K562 (cell line): ENCODE measurements at regions not wholly inside any gene's neighbourhood (a gene's known extent, or its start where the extent isn't known, plus 50 kb on each side); places are given as distances from the start of the nearest gene placed in this dataset.

Experiments used
- ARID1B ChIP-seq: fragments of 450-650 bp; IDR thresholded peaks from 2 replicates; pipeline ENCODE4 v1.6.1; 2016; ENCODE audit warnings: antibody characterized with exemption, mild to moderate bottlenecking, inconsistent platforms
- CTCF ChIP-seq, 3 experiments: IDR thresholded peaks in 2 of 3; conservative IDR thresholded peaks in 1 of 3; 2 replicates each; pipeline ENCODE4 v1.5.1; 2011 to 2012; ENCODE audit warnings: low read length in 3 of 3, mild to moderate bottlenecking in 3 of 3, control low read depth in 2 of 3, improper control_type of control experiment in 1 of 3, inconsistent platforms in 1 of 3, low read depth in 1 of 3, mixed read lengths in 1 of 3, moderate library complexity in 1 of 3; ENCODE audit not compliant: insufficient read depth in 2 of 3
- ETV1 ChIP-seq: fragments of 450-650 bp; conservative IDR thresholded peaks from 2 replicates; pipeline ENCODE4 v1.6.1; 2016; ENCODE audit warnings: missing genetic modification characterization, control low read depth, low read depth, missing compliant biosample characterization
- GABPA ChIP-seq: fragments of 200-800 bp; sonication (Bioruptor generic); conservative IDR thresholded peaks from 2 replicates; pipeline ENCODE4 v1.6.1; 2016; ENCODE audit warnings: low read depth, missing genetic modification characterization, missing compliant biosample characterization
- HLTF ChIP-seq: fragments of 450-650 bp; IDR thresholded peaks from 2 replicates; pipeline ENCODE4 v1.6.1; 2016
- RAD51 ChIP-seq: fragments of 450-650 bp; IDR thresholded peaks from 2 replicates; pipeline ENCODE4 v1.7.1; 2016; ENCODE audit warnings: low read depth, mild to moderate bottlenecking, borderline replicate concordance
- SMAD3 ChIP-seq: fragments of 450-650 bp; formaldehyde crosslinking; conservative IDR thresholded peaks from 2 replicates; pipeline ENCODE4 v1.4.0; 2020; ENCODE audit warnings: mild to moderate bottlenecking
- SMAD4 ChIP-seq: fragments of 250-450 bp; sonication (Bioruptor Pico); conservative IDR thresholded peaks from 2 replicates; pipeline ENCODE4 v1.8.0; 2021; ENCODE audit warnings: inconsistent platforms, mild to moderate bottlenecking, moderate library complexity
- TAF1 ChIP-seq: IDR thresholded peaks from 2 replicates; pipeline ENCODE4 v1.6.1; 2011; ENCODE audit warnings: mild to moderate bottlenecking, low read length, moderate library complexity; ENCODE audit not compliant: insufficient read depth, control insufficient read depth, severe bottlenecking; ENCODE audit errors: extremely low read depth
- TBP ChIP-seq: optimal IDR thresholded peaks from 2 replicates; pipeline ENCODE3; 2011; ENCODE audit warnings: low read depth, low read length, improper control_type of control experiment
- ZC3H8 ChIP-seq: fragments of 450-650 bp; IDR thresholded peaks from 2 replicates; pipeline ENCODE4 v1.6.1; 2017
- ZEB2 ChIP-seq: fragments of 450-650 bp; IDR thresholded peaks from 2 replicates; pipeline ENCODE4 v1.6.1; 2016
- ZNF324 ChIP-seq: fragments of 250-450 bp; sonication (Bioruptor Pico); IDR thresholded peaks from 2 replicates; pipeline ENCODE4 v1.4.0; 2020; ENCODE audit warnings: mild to moderate bottlenecking
- TF ChIP-seq, protein P1 (sequence below), 2 experiments: fragments of 150-350 bp in 1 of 2; IDR thresholded peaks; 2 replicates each; pipeline ENCODE4 v1.6.1; 2012 to 2016; ENCODE audit warnings: low read depth in 2 of 2, low read length in 2 of 2, mild to moderate bottlenecking in 1 of 2, moderate library complexity in 1 of 2
- TF ChIP-seq, protein P2 (sequence below): fragments of 450-650 bp; formaldehyde crosslinking; IDR thresholded peaks from 2 replicates; pipeline ENCODE4 v1.4.0; 2020; ENCODE audit warnings: mild to moderate bottlenecking, mixed read lengths
- TF ChIP-seq, protein P3 (sequence below): fragments of 250-450 bp; sonication (Bioruptor Pico); IDR thresholded peaks from 2 replicates; pipeline ENCODE4 v1.8.0; 2022; ENCODE audit warnings: inconsistent platforms, mild to moderate bottlenecking, moderate library complexity, borderline replicate concordance
- TF ChIP-seq, protein P4 (sequence below): fragments of 450-650 bp; formaldehyde crosslinking; IDR thresholded peaks from 2 replicates; pipeline ENCODE4 v1.4.0; 2020; ENCODE audit warnings: mild to moderate bottlenecking, moderate library complexity

GRCh38 chr6:39999006-39999867 is 65.0 kb upstream of the MOCS1 start (continued):
- TF ChIP-seq, protein P1, sequence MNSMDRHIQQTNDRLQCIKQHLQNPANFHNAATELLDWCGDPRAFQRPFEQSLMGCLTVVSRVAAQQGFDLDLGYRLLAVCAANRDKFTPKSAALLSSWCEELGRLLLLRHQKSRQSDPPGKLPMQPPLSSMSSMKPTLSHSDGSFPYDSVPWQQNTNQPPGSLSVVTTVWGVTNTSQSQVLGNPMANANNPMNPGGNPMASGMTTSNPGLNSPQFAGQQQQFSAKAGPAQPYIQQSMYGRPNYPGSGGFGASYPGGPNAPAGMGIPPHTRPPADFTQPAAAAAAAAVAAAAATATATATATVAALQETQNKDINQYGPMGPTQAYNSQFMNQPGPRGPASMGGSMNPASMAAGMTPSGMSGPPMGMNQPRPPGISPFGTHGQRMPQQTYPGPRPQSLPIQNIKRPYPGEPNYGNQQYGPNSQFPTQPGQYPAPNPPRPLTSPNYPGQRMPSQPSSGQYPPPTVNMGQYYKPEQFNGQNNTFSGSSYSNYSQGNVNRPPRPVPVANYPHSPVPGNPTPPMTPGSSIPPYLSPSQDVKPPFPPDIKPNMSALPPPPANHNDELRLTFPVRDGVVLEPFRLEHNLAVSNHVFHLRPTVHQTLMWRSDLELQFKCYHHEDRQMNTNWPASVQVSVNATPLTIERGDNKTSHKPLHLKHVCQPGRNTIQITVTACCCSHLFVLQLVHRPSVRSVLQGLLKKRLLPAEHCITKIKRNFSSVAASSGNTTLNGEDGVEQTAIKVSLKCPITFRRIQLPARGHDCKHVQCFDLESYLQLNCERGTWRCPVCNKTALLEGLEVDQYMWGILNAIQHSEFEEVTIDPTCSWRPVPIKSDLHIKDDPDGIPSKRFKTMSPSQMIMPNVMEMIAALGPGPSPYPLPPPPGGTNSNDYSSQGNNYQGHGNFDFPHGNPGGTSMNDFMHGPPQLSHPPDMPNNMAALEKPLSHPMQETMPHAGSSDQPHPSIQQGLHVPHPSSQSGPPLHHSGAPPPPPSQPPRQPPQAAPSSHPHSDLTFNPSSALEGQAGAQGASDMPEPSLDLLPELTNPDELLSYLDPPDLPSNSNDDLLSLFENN (IDR thresholded peaks at IDR 0.05; ENCODE audit: low read depth in 2 of 2, low read length in 2 of 2): peak in 1 of 2 experiments; percentile 93; a peak in 2 of 4 replicates
- peak; percentile 52; the same call in 1 of the 2 replicates for TF ChIP-seq RAD51
- TF ChIP-seq, protein P2, sequence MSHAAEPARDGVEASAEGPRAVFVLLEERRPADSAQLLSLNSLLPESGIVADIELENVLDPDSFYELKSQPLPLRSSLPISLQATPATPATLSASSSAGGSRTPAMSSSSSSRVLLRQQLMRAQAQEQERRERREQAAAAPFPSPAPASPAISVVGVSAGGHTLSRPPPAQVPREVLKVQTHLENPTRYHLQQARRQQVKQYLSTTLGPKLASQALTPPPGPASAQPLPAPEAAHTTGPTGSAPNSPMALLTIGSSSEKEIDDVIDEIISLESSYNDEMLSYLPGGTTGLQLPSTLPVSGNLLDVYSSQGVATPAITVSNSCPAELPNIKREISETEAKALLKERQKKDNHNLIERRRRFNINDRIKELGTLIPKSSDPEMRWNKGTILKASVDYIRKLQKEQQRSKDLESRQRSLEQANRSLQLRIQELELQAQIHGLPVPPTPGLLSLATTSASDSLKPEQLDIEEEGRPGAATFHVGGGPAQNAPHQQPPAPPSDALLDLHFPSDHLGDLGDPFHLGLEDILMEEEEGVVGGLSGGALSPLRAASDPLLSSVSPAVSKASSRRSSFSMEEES (CRISPR knock-in tag): peak; percentile 97
- no peak for TF ChIP-seq TAF1
- peak; percentile 74 for TF ChIP-seq ZEB2
- no peak for TF ChIP-seq ZC3H8
- TF ChIP-seq GABPA (tag): peak; percentile 45
- TF ChIP-seq SMAD4 (CRISPR knock-in tag): peak; percentile 86
- TF ChIP-seq, protein P3, sequence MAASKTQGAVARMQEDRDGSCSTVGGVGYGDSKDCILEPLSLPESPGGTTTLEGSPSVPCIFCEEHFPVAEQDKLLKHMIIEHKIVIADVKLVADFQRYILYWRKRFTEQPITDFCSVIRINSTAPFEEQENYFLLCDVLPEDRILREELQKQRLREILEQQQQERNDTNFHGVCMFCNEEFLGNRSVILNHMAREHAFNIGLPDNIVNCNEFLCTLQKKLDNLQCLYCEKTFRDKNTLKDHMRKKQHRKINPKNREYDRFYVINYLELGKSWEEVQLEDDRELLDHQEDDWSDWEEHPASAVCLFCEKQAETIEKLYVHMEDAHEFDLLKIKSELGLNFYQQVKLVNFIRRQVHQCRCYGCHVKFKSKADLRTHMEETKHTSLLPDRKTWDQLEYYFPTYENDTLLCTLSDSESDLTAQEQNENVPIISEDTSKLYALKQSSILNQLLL: no peak
- TF ChIP-seq, protein P4, sequence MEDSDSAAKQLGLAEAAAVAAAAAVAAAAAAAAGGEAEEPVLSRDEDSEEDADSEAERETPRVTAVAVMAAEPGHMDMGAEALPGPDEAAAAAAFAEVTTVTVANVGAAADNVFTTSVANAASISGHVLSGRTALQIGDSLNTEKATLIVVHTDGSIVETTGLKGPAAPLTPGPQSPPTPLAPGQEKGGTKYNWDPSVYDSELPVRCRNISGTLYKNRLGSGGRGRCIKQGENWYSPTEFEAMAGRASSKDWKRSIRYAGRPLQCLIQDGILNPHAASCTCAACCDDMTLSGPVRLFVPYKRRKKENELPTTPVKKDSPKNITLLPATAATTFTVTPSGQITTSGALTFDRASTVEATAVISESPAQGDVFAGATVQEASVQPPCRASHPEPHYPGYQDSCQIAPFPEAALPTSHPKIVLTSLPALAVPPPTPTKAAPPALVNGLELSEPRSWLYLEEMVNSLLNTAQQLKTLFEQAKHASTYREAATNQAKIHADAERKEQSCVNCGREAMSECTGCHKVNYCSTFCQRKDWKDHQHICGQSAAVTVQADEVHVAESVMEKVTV (CRISPR knock-in tag): 0 out of 2 replicates have a peak, but pooled peaks have one; percentile 7
- peak; percentile 14 for TF ChIP-seq TBP
- peak; percentile 91 for TF ChIP-seq ETV1 (tag)
- TF ChIP-seq ARID1B: peak; percentile 98
- TF ChIP-seq SMAD3 (CRISPR knock-in tag): peak; percentile 89; the same call in 1 of the 2 replicates
- TF ChIP-seq CTCF (IDR thresholded peaks at IDR 0.05 in 2 of 3, conservative IDR thresholded peaks at IDR 0.05 in 1 of 3; ENCODE audit: insufficient read depth in 2 of 3, low read depth in 1 of 3, low read length in 3 of 3): no peak
- no peak for TF ChIP-seq ZNF324 (CRISPR knock-in tag)
- TF ChIP-seq HLTF: peak; percentile 95; the same call in 1 of the 2 replicates
